GM12892 (cell line): ENCODE measurements at regions not wholly inside any gene's neighbourhood (a gene's known extent, or its start where the extent isn't known, plus 50 kb on each side); places are given as distances from the start of the nearest gene placed in this dataset.

Experiments
- DNase-seq: peaks from one replicate; pipeline ENCODE4 v3.0.0; 2011; ENCODE audit not compliant: insufficient read length
- FAIRE-seq: peaks from 2 replicates; lab custom pipeline; 2011; peaks lifted over from hg19 to GRCh38; lab: Jason Lieb, UNC
- POLR2A ChIP-seq: IDR thresholded peaks from 2 replicates; pipeline ENCODE4 v1.6.1; 2011; ENCODE audit warnings: low read depth, low read length, control low read depth
- POLR2AphosphoS5 ChIP-seq: IDR thresholded peaks from 2 replicates; pipeline ENCODE4 v1.6.1; 2011; ENCODE audit warnings: low read depth, low read length, control low read depth
- TAF1 ChIP-seq: IDR thresholded peaks from 2 replicates; pipeline ENCODE4 v1.6.1; 2011; ENCODE audit warnings: low read depth, mild to moderate bottlenecking, control low read depth, low read length, borderline replicate concordance

DNA sequence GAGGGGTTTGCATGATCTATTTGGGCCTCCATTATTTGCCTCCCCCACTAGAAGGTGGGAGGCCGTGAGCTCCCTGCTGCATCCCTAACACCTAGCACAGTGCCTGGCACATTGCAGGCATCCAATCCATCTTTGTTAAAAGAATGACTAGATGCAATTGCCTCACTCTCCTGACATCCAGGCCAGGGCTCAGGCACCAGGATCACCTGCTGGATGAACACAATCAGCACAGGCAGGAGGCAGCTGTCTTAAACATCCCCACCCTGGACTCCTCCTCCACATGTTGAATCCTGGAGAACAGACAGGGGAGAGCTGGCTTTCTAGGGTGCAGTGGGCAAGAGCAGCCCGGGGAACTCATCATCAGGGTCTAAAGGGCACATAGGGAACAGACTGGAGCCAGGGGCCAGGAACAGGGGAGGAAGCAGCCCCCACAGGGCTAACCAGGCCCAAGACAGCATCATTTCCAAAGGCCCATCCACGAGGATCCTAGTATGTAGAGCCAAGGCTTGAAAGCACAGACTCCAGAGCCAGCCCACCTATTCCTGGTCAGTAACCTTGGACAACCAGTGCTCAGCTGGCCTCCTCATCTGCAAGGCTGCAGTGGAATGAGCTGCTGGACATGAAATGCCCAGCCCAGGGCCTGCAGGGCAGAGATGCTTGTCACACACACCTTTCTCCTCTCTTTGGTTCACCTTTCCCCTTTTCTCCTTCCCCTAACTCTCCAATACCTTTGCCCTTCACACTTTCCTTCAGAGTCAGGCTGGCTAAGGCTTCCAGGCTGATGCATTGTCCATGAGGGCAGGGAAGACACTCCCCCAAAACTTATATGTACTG, 254.4 kb upstream of the TLE3 start:
- DNase-seq (no peak), FAIRE-seq (no peak)
- no peak for TF ChIP-seq POLR2AphosphoS5

DNA sequence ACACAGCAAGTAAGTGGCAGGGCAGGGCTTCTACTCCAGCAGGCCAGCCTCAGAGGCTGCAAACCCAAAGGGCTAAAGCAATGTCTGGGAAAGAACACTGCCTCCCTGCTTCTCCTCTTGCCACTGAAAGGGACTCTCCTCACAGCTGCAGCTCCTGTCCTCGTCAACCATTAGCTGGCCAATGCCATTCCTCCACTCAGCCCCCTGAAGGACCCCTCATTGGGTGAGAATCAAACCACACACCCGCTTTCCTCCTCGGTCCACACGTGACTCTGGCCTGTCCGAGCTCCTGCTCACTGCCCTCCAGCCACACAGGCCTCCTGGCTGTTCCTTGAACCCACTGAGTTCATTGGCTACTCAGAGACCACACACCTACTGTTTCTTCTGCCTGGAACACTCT, 253.7 kb upstream of the TLE3 start:
- TF ChIP-seq POLR2AphosphoS5 (no peak), POLR2A (no peak), TAF1 (no peak)
- FAIRE-seq (no peak), DNase-seq (no peak)

DNA sequence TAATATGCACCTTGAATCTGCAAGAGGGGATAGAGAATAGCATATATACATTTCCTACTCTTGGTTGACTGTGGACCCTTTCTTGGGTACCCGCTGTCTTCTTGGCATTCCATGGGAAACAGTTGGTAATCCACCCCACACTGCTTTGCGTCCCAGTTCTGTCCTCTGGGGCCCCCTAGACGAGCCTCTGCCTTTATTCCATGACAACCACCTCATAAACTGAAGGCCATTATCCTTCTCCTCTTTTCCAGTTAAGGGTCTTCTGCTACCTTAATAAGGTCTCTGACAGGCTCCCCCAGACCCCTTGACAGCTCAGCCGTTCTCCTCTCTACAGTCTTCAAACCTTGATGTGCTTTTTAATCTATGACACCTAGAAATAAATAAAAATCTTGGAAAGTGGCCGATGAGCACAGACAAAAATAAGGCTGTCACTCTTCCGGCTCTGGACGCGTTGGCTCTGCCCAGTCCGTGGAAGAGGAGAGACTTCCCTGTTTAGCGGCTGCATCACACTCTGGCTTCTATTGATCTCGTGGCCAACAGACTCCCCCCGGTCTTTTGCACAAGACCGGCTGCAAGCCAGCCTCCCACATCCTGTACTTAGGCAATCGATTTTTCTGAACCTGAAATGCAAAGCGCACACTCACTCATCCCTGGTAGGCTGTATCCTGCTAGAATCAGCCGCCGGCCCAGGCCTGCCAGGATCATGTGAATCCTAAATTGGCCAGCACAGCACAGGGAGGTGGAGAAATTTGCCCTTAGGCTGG, 251.0 kb upstream of the TLE3 start:
- TF ChIP-seq POLR2A, result no peak
- TF ChIP-seq POLR2AphosphoS5, result no peak
- no peak for TF ChIP-seq TAF1
- DNase-seq (no peak), FAIRE-seq (no peak)

DNA sequence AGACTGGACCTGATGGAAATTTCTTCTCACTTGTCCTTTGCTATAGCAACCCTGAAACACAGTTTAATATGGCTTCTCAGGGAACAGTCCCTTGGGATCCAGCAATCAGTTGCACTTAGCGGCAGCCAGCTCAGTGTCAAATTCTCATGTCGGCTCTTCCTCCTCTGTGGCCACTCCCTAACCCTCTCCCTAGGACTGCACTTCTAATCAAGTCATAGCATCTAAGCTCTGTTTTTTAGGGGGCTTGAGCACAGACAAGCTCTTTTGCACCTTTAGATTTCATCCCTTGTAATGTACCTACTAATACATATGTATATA, 250.5 kb upstream of the TLE3 start:
- no peak for DNase-seq
- FAIRE-seq, result no peak
- TF ChIP-seq POLR2A, result no peak
- TF ChIP-seq POLR2AphosphoS5, result no peak
- no peak for TF ChIP-seq TAF1

DNA sequence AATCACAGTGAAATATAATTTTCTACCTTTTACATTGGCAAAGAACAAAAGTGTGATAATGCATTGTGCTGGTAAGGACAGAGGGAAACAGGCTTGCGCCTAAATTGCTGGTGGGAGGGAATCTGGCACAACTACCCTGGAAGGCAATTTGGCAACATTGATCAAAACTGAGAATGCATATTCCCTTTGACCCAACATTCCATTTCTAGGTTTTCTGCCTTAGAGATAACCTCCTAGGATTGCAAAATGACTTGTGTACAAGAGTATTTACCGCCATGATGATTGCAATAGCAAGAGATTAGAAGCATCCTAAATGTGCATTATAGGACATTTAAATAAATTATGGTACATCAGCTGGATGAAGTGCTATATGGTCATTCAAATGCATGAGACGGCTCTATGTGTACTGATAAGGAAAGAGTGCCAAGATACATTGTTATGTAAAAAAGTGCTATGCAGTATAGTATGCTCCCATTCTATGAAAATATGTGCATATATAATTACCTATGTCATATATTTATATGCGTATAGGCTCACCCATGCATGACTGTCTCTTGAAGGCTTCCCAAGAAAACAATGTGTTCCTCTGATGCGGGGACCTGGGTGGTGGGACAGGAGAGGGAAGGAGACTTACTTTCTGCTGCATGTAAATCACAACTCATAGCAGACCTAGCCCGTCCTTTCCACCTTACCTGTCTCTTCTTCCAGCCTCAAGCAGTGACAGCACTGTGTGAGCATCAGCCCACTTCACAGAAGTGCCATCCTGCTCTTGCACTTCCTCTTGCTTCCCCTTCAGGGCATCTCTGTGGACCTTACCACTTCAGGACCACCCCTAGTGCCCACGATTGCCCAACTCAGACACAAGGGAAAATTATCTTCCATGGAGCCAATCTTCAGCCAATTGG, 249.9 kb upstream of the TLE3 start:
- no peak for FAIRE-seq
- TF ChIP-seq POLR2AphosphoS5 (no peak), POLR2A (no peak), TAF1 (no peak)

DNA sequence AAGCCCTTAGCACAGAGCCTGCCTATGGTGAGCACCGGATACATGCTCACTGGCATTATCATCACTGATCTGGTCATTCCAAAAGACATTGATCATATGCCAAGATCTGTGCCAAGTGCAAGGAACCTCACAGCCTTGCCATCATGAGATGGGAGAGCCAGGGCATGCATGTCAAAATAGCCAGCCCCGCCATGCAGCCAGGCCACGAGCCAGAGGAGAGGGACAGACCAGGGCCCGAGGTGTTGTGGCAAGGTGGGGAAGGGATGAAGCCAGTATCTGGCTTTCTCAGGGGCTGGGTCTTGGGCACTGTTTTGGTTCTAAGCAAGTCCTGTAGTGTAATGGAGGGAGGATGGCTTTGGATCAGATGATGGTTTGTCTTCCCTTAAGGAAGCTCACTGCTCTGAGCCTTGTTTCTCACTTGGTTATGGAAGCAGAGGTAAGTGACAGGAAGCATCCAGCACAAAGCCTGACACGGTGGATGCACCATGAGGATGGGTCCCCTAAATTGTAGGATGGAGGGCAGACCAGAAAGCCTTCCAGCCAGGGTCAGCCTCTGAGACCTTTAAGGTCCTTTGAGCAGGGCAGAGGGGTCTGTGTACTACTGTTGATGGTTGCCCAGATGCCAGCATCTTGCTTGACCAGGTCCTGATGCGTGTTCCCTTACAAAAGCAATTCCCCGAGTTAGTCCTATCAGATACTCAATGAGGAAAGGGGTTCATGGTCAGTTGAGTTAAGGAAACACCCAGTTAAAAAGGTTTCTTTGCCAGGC, 247.7 kb upstream of the TLE3 start:
- TF ChIP-seq POLR2AphosphoS5 (no peak), TAF1 (no peak), POLR2A (no peak)
- FAIRE-seq, result no peak
- no peak for DNase-seq

More for the DNA sequence above, 249.9 kb upstream of the TLE3 start:
- no peak for DNase-seq

DNA sequence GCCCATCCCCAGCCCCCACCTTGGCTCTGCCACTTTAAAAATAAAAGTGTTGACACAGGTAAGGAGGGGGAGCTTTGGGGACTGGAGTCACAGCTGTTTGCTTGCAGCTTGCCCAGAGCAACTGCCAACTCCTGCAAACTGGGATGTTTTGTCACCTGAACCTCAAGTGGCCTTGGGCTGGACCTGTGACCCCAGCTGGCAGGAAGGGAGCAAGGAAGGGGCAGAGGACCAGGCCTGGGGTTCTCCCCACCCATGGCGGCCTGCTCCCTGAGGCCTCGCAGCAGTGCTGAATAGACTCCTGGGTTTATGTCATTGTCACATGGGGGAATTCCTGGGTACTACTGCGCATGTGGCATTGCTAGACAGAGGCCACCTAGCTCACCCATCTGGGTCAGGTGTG, 246.9 kb upstream of the TLE3 start:
- DNase-seq (no peak), FAIRE-seq (no peak)
- TF ChIP-seq TAF1 (no peak), POLR2AphosphoS5 (no peak), POLR2A (no peak)

DNA sequence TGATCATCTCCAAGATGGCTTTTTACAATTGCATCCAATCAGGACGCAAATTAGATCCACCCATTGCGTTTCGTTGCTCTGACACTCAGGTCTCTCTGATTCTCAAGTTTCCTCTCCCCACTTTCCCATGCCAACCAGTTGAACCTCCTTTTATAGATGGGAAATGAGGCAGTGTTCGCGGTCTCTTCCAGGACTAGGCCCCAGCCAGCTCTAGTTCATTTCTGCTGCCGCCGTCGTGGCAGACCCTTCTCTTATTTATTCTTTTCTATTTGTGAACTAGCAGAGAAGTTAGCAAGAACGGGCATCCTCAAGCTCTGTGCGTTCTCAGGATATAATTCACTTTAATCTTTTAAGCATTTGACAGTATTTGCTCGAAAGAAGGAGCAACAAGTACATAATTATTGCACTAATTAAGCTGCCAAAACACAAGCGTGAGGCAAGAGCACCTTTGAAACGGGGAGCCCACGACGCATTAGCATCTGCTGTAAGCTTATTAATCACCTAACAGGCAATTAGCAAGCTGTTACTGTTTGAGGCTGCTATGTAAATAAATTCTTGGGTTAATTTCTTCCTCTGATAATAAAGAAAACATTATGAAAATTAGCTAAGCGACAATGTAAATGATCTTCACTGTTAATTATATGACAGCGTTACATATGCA, 246.4 kb upstream of the TLE3 start:
- DNase-seq, result no peak
- FAIRE-seq, result no peak
- TF ChIP-seq POLR2AphosphoS5 (no peak), TAF1 (no peak), POLR2A (no peak)

DNA sequence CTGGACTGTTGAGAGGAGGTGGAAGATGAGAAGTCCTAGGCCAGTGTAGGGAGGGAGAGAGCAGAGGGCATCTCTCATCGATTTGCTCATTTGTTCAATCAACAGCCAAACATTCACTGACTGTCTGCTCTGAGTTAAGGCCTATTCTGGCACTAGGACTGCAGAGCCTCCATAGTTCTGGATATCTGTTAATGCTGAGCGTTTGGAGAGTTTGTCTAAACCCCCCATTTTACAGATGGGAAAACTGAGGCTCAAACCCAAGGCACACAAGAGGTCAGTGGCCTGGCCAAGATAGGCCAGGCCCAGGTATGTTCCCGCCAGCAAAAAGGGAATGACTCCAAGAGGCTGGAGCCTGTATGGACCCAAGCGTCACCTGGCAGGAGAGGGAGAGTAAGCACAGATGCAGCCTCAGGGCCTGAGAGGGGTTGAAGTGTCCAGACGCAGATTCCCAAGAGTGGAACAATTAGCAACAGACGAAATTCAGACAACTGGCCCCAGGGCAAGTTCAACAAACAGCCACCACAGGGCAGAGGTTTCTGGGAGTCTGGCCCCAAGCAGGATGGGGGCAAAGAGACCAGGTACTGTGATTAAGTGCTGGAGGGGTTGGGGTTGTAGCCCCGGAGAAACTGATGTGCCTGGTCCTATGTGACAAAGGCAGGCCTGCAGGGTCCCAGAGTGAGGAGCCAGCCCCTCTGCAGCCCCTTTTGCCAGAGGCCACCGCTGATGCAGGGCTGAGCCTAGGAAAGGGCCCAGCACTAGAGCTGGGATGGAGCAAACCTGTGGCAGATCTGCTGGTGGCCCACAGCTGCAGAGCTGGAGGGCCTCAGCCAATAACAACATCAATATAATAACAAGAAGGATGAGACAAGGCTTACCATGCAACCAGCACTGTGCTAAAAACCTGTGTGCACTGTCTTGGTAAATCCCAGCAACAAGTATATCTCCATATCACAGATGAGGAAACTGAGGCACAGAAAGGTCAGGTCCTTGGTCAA, 245.1 kb upstream of the TLE3 start:
- DNase-seq (no peak), FAIRE-seq (no peak)
- TF ChIP-seq TAF1 (no peak), POLR2AphosphoS5 (no peak), POLR2A (no peak)

DNA sequence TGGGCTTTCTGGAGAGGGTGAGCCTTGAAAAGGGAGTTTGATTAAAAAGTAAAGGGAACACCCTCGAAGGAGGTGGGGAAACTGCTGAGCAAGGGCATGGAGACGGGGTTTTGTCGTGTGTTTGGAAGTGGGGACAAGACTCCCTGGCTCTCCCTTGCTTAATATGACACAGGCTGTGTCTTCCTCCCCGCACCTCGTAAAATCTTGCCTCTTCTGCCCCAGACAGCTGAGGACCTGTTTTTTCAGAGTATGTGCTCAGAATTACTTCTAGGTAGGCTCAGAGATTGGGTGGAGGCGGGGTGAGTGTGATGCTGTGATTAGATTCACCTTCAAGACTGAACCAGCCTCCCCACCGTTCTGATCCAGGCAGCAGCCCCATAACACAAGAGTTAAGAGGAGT, 244.4 kb upstream of the TLE3 start:
- FAIRE-seq (no peak), DNase-seq (no peak)
- TF ChIP-seq TAF1, result no peak
- no peak for TF ChIP-seq POLR2A
- no peak for TF ChIP-seq POLR2AphosphoS5

DNA sequence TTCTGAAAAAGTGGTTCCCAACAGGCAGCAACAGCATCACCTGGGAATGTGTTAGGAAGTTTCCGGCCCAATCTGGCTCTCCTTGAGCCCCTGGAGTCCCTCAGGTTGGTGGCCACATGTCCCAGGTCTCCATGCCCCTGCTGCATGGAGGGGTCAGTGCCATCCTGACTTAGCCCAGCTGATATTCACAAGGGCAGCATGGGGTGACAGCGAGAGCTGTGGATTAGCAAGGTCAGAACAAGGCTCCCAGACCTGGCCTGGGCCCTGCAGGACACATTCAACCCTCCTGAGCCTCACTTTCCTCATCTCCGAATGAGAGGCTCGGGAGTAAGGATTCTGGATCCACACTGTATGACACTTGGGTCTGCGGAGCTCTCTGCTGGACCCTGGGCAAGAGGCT, 243.8 kb upstream of the TLE3 start:
- TF ChIP-seq POLR2A (no peak), TAF1 (no peak), POLR2AphosphoS5 (no peak)
- DNase-seq (no peak), FAIRE-seq (no peak)
